ENCODE measurements at regions not wholly inside any gene's neighbourhood (a gene's known extent, or its start where the extent isn't known, plus 50 kb on each side); places are given as distances from the start of the nearest gene placed in this dataset.

DNA sequence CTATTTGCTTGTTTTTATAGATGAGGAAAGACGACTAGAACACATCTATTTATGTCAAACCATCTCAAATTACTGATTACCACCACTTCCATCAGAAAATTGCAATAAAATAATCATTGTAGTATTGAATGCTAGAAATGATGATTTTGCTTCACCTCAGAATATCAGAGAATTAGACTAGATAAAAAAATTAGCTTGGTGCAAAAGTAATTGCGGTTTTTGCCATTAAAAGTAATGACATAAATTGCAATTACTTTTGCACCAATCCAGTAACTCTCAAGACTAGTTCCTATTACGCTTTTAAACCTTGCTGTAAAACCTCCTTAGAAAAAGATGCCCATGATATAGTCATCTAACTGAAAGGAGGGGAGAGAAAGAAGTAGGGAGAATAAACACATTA is 556.7 kb upstream of the GRIN3A start:
- TF ChIP-seq YY1 (IDR thresholded peaks at IDR 0.05) (no peak), SP1 (IDR thresholded peaks at IDR 0.05) (no peak), RAD21 (IDR thresholded peaks at IDR 0.05) (no peak), JUND (IDR thresholded peaks at IDR 0.05) (no peak)
- TF ChIP-seq, protein P1, sequence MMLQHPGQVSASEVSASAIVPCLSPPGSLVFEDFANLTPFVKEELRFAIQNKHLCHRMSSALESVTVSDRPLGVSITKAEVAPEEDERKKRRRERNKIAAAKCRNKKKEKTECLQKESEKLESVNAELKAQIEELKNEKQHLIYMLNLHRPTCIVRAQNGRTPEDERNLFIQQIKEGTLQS (IDR thresholded peaks at IDR 0.05) = no peak
- TF ChIP-seq, protein P2, sequence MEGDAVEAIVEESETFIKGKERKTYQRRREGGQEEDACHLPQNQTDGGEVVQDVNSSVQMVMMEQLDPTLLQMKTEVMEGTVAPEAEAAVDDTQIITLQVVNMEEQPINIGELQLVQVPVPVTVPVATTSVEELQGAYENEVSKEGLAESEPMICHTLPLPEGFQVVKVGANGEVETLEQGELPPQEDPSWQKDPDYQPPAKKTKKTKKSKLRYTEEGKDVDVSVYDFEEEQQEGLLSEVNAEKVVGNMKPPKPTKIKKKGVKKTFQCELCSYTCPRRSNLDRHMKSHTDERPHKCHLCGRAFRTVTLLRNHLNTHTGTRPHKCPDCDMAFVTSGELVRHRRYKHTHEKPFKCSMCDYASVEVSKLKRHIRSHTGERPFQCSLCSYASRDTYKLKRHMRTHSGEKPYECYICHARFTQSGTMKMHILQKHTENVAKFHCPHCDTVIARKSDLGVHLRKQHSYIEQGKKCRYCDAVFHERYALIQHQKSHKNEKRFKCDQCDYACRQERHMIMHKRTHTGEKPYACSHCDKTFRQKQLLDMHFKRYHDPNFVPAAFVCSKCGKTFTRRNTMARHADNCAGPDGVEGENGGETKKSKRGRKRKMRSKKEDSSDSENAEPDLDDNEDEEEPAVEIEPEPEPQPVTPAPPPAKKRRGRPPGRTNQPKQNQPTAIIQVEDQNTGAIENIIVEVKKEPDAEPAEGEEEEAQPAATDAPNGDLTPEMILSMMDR (IDR thresholded peaks at IDR 0.05; ENCODE audit: low read depth, low read length, missing input control) = no peak
- TF ChIP-seq, protein P3, sequence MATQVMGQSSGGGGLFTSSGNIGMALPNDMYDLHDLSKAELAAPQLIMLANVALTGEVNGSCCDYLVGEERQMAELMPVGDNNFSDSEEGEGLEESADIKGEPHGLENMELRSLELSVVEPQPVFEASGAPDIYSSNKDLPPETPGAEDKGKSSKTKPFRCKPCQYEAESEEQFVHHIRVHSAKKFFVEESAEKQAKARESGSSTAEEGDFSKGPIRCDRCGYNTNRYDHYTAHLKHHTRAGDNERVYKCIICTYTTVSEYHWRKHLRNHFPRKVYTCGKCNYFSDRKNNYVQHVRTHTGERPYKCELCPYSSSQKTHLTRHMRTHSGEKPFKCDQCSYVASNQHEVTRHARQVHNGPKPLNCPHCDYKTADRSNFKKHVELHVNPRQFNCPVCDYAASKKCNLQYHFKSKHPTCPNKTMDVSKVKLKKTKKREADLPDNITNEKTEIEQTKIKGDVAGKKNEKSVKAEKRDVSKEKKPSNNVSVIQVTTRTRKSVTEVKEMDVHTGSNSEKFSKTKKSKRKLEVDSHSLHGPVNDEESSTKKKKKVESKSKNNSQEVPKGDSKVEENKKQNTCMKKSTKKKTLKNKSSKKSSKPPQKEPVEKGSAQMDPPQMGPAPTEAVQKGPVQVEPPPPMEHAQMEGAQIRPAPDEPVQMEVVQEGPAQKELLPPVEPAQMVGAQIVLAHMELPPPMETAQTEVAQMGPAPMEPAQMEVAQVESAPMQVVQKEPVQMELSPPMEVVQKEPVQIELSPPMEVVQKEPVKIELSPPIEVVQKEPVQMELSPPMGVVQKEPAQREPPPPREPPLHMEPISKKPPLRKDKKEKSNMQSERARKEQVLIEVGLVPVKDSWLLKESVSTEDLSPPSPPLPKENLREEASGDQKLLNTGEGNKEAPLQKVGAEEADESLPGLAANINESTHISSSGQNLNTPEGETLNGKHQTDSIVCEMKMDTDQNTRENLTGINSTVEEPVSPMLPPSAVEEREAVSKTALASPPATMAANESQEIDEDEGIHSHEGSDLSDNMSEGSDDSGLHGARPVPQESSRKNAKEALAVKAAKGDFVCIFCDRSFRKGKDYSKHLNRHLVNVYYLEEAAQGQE (IDR thresholded peaks at IDR 0.05) = no peak
- TF ChIP-seq, protein P4, sequence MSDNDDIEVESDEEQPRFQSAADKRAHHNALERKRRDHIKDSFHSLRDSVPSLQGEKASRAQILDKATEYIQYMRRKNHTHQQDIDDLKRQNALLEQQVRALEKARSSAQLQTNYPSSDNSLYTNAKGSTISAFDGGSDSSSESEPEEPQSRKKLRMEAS (IDR thresholded peaks at IDR 0.05) = no peak

All from liver (tissue), 3 donors.